Activated naive CD4-positive, alpha-beta T cell treated with anti-CD3 and anti-CD28 coated beads, Interleukin-2, amount 50 U/mL, for 24 hours (primary cell): ENCODE measurements at regions not wholly inside any gene's neighbourhood (a gene's known extent, or its start where the extent isn't known, plus 50 kb on each side); places are given as distances from the start of the nearest gene placed in this dataset.
"Not testable (repeated sequence)": the region's sequence is repeated elsewhere in the genome, so short reads cannot be mapped to it uniquely, and the experiment has no call there.

ENCODE experiments used
- H3K27ac Mint-ChIP-seq: one replicate; pipeline ENCODE4 v1.8.0; 2021; ENCODE audit warnings: mild to moderate bottlenecking, mixed read lengths
- H3K27me3 Mint-ChIP-seq: one replicate; pipeline ENCODE4 v1.8.0; 2021; ENCODE audit warnings: mixed read lengths
- H3K36me3 Mint-ChIP-seq: one replicate; pipeline ENCODE4 v1.8.0; 2021; ENCODE audit warnings: mixed read lengths
- H3K4me1 Mint-ChIP-seq: one replicate; pipeline ENCODE4 v1.8.0; 2021; ENCODE audit warnings: mixed read lengths
- H3K4me3 Mint-ChIP-seq: one replicate; pipeline ENCODE4 v1.8.0; 2021; ENCODE audit warnings: mild to moderate bottlenecking, mixed read lengths
- H3K9me3 Mint-ChIP-seq: one replicate; pipeline ENCODE4 v1.8.0; 2021; ENCODE audit warnings: mixed read lengths

DNA sequence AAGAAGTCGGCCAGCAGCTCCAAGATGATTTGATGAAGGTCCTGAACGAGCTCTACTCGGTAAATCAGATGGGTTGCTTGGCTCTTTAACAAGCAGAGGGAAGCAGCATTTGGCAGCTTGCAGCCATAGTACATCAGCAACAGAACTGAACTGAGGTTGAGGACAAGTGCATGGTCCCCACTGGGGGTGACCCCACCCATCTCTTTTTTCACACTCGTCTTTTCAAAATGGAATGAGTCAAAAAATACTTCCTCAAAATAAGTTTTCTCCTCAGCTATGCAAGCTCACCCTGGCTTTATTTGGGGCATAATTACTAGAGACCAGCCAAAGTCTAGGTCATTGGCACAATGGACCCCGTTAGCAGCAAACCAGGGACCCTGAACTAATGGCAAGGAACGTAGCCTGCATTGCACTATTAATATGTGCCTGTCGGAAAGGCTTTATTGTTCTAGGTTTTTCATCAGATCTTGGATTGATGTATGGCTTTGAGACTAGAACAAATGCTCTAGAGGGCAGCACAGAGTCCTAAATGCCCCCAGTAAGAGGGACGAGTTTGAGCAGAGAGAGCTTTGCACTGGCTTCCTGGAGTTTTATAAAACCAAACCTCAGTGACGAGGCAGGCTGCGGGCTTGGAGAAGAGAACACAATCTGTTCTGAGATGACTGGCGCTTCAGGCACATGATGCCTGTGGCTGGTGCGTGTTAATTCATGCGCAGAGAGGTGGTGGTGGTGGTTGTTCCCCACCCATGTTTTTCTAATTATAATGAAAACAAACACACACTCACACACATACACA is 74.2 kb upstream of the FAM72C start:
- not testable (repeated sequence) for H3K27me3 Mint-ChIP-seq, H3K36me3 Mint-ChIP-seq, H3K4me3 Mint-ChIP-seq, H3K9me3 Mint-ChIP-seq, H3K27ac Mint-ChIP-seq, H3K4me1 Mint-ChIP-seq

DNA sequence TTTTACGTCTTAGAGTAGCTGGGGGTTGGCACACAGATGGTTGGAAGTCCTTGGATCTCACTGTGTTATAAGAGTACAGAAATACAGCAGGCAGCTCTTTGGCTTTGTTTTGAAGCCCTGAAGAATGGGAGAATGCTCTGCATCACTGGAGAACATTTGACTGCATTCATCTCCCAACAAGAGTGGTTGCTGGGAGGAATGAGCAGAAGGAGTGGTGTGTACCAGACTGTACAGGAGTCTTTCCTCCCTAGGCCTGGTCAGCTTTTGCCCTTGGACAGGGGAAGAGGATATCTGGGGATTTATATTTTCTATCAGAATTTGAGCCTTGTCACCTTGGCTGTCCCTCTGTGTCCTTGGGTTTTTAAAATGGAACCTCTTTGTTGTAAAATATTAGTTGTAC is 70.5 kb upstream of the FAM72C start:
- not testable (repeated sequence) for H3K4me3 Mint-ChIP-seq, H3K4me1 Mint-ChIP-seq, H3K27ac Mint-ChIP-seq, H3K36me3 Mint-ChIP-seq, H3K9me3 Mint-ChIP-seq, H3K27me3 Mint-ChIP-seq

DNA sequence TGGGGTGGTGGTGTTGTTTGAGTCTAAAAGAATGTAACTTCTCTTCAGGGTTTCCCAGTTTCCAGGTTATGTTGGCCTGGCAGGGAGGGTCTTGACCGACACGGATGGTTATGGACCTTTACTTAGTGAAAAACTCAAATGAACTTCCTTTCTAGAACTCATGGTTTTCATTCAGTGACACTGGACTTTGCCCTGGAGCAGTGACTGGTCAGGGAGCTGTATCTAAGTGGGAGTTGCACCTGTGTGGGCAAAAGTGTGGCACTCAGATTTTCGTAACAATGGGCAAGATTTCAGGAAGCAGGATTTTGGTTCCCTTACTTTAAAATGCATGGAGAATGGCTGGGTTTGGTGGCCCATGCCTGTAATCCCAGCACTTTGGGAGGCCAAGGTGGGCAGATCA is 68.5 kb upstream of the FAM72C start:
- H3K9me3 Mint-ChIP-seq, H3K27ac Mint-ChIP-seq, H3K4me1 Mint-ChIP-seq, H3K4me3 Mint-ChIP-seq, H3K27me3 Mint-ChIP-seq, H3K36me3 Mint-ChIP-seq: not testable (repeated sequence)

DNA sequence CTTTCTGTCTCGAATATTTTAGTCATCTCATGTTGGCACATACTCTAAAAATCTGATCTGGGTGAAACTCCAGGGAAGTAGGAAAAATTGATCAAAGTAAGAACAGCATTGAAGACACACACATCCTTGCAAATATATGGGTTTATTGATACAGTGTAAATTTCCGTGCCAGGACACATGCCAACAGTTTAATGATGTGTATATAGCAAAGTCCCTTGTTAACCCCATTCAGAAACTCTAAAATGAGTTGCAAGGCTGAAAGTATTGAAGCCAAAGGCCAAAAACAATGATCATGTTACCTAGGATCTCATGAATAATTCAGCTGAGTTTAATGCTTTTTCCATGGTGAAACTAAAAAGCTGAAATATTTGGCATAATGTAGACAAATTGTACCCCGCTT is 62.3 kb upstream of the FAM72C start:
- not testable (repeated sequence) for H3K4me1 Mint-ChIP-seq, H3K36me3 Mint-ChIP-seq, H3K4me3 Mint-ChIP-seq, H3K9me3 Mint-ChIP-seq, H3K27ac Mint-ChIP-seq, H3K27me3 Mint-ChIP-seq

DNA sequence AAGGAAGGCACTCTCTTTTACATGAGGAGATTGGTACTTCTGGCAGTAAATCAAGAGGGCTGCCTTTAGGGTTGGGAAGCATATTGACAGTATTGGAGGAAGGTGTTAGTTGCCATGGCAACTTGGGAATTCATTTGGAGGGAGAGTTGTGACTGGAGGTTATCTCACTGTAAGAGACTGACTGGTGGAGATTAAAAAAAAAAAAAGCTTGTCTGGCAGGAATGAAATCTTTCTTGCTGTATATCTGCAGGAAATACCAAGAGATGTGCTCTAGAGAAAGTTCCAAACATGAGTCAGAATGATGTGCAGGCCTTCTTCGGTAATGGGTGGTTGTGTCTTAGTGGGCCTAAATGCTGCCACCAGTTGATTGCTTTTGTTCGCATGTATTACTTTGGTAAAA is 59.8 kb upstream of the FAM72C start:
- H3K27me3 Mint-ChIP-seq, H3K9me3 Mint-ChIP-seq, H3K27ac Mint-ChIP-seq, H3K36me3 Mint-ChIP-seq, H3K4me1 Mint-ChIP-seq, H3K4me3 Mint-ChIP-seq: not testable (repeated sequence)

DNA sequence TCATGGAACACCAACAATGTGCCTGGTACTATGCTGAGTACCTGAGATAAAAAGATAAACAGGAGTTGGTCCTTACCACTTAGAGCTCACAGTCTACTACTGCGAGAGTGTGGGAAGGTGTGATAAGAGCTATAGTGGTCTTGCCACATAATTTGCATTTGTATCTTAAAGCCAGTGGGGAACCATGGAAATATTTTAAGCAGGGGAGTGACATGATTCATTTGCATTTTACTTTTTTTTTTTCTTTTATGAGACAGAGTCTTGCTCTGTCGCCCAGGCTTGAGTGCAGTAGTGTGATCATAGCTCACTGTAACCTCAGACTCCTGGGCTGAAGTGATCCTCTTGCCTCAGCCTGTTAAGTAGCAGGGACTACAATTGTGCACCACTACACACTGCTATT is 54.2 kb upstream of the FAM72C start:
- H3K9me3 Mint-ChIP-seq, H3K27me3 Mint-ChIP-seq, H3K36me3 Mint-ChIP-seq, H3K27ac Mint-ChIP-seq, H3K4me1 Mint-ChIP-seq, H3K4me3 Mint-ChIP-seq: not testable (repeated sequence)

DNA sequence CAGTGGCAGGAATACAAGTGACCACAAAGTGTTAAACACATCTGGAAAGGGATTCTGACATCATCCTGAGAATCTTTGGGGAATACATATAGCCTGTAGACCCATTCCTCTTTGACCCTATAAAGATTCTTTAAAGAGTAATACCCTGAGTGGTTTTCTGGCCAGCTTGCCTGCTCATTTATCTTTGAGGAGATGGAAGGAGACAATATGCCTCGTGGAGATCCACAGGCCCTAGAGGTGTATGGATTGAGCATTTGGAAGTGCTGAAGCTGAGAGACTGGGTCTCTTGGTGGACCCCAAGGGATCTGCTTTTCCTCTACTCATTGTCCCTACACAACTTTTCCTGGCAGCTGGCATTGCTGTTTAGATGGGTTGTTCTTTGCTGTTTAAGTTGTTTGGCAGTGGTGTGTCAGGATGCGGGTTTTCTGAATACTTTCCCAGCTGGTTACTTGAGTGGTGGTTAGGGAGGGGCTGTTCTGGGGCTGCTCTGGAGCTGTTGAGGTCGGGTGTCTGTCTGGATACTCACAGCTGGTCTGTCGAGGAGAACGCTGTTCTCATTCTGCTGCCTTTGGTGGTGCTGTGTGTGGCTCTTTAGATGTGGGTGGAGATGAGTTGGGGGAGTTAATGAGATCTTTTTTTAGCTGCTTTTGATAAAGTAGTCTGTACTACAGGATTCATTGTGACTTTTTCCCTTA is 50.1 kb upstream of the FAM72C start:
- not testable (repeated sequence) for H3K36me3 Mint-ChIP-seq, H3K4me1 Mint-ChIP-seq, H3K27ac Mint-ChIP-seq, H3K4me3 Mint-ChIP-seq, H3K9me3 Mint-ChIP-seq, H3K27me3 Mint-ChIP-seq
